ENCODE measurements at regions not wholly inside any gene's neighbourhood (a gene's known extent, or its start where the extent isn't known, plus 50 kb on each side); places are given as distances from the start of the nearest gene placed in this dataset.
A peak's percentile ranks its signal among the peaks of the same experiment; 100 is the strongest.

DNA sequence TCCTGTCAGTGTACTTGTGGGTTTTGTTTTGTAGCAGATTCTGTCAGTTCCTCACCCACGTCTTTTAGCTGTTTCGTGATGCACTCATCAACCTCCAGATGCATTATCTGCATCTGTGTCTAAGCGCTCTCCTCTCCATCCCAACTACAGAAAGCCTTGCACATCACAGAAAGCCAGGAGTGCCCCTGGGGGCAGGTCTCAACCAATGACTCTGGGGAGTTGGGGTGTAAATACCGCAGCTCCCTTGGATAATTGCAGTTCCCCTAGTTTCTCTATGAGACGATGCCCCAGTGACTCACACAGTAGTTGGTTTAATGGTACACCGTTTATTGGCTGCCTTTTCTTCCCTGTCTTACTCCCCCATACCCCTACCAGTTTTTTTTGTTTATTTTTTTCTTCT, 158.1 kb downstream of the SOX4 start:
- POLR2A ChIA-PET (ENCODE audit: unreplicated experiment): no interaction called here
- WGBS, 2 experiments (ENCODE audit: extremely low coverage in 2 of 2, insufficient read length in 1 of 2): no CpG with 5 or more reads among the region's 6 CpGs

More for the DNA sequence above, 158.1 kb downstream of the SOX4 start:
- no peak overlapping the region for H2AK9ac ChIP-seq (replicated peaks; ENCODE audit: low read depth, low read length, poor library complexity)
- in situ Hi-C loops (cut with MboI; ENCODE audit: low sequenced_read_pairs): no loop called here
- peak overlapping the region in 1 of 2 experiments; percentile 24; a peak in 1 of 4 replicates for H4K8ac ChIP-seq (ENCODE audit: low read depth in 2 of 2, low read length in 2 of 2)
- dilution Hi-C loops (cut with HindIII; ENCODE audit: low sequenced_read_pairs, unreplicated experiment): no loop called here
- H3K56ac ChIP-seq (ENCODE audit: extremely low read depth, insufficient read depth, low read length): no peak overlapping the region
- no peak for DNase-seq
- peaks cover 14% of the 10 kb centered on the region for H3K4me1 ChIP-seq (ENCODE audit: control insufficient read depth, insufficient read depth, low read length)
- H4K91ac ChIP-seq (ENCODE audit: insufficient read depth, low read depth, low read length): no peak overlapping the region
- peak overlapping the region; percentile 80 for H3K14ac ChIP-seq (replicated peaks; ENCODE audit: low read depth, low read length)
- H2BK15ac ChIP-seq (ENCODE audit: low read depth, low read length): peak overlapping the region; percentile 88; the same call in 2 of the 3 replicates
- no peak overlapping the region; the same call in 1 of the 2 replicates for H4K5ac ChIP-seq (ENCODE audit: low read depth, low read length)
- H2BK20ac ChIP-seq (ENCODE audit: low read depth, low read length): peak overlapping the region; percentile 69
- no peaks in the 10 kb centered on the region for H3K27me3 ChIP-seq (ENCODE audit: control insufficient read depth, insufficient read depth, low read length)
- H3K4me2 ChIP-seq (ENCODE audit: low read depth, low read length): no peak overlapping the region
- intact Hi-C loops (cut with micrococcal nuclease): no loop called here
- no peak for ATAC-seq (ENCODE audit: low read depth)
- no peaks in the 10 kb centered on the region for H4K20me1 ChIP-seq (ENCODE audit: insufficient read depth, low read length)
- TF ChIP-seq, protein P1, sequence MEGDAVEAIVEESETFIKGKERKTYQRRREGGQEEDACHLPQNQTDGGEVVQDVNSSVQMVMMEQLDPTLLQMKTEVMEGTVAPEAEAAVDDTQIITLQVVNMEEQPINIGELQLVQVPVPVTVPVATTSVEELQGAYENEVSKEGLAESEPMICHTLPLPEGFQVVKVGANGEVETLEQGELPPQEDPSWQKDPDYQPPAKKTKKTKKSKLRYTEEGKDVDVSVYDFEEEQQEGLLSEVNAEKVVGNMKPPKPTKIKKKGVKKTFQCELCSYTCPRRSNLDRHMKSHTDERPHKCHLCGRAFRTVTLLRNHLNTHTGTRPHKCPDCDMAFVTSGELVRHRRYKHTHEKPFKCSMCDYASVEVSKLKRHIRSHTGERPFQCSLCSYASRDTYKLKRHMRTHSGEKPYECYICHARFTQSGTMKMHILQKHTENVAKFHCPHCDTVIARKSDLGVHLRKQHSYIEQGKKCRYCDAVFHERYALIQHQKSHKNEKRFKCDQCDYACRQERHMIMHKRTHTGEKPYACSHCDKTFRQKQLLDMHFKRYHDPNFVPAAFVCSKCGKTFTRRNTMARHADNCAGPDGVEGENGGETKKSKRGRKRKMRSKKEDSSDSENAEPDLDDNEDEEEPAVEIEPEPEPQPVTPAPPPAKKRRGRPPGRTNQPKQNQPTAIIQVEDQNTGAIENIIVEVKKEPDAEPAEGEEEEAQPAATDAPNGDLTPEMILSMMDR (conservative IDR thresholded peaks at IDR 0.05; ENCODE audit: low read depth, low read length): no peak
- no peak for TF ChIP-seq RAD21 (IDR thresholded peaks at IDR 0.05; ENCODE audit: low read length)
- TF ChIP-seq, protein P2, sequence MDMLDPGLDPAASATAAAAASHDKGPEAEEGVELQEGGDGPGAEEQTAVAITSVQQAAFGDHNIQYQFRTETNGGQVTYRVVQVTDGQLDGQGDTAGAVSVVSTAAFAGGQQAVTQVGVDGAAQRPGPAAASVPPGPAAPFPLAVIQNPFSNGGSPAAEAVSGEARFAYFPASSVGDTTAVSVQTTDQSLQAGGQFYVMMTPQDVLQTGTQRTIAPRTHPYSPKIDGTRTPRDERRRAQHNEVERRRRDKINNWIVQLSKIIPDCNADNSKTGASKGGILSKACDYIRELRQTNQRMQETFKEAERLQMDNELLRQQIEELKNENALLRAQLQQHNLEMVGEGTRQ (IDR thresholded peaks at IDR 0.05; ENCODE audit: low read depth, low read length): no peak
- TF ChIP-seq NFE2L2 (IDR thresholded peaks at IDR 0.05; ENCODE audit: low read depth, low read length): no peak
- TF ChIP-seq MAFK (IDR thresholded peaks at IDR 0.05; ENCODE audit: low read depth, low read length): no peak
- no peak for TF ChIP-seq FOS (IDR thresholded peaks at IDR 0.05; ENCODE audit: low read depth, low read length)
- no peak for TF ChIP-seq POLR2A (IDR thresholded peaks at IDR 0.05; ENCODE audit: low read depth, low read length)
- TF ChIP-seq RCOR1 (IDR thresholded peaks at IDR 0.05; ENCODE audit: insufficient replicate concordance, low read length): no peak
- TF ChIP-seq, protein P3, sequence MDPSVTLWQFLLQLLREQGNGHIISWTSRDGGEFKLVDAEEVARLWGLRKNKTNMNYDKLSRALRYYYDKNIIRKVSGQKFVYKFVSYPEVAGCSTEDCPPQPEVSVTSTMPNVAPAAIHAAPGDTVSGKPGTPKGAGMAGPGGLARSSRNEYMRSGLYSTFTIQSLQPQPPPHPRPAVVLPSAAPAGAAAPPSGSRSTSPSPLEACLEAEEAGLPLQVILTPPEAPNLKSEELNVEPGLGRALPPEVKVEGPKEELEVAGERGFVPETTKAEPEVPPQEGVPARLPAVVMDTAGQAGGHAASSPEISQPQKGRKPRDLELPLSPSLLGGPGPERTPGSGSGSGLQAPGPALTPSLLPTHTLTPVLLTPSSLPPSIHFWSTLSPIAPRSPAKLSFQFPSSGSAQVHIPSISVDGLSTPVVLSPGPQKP (IDR thresholded peaks at IDR 0.05; ENCODE audit: borderline replicate concordance, low read depth, low read length): no peak
- no peak for TF ChIP-seq BHLHE40 (IDR thresholded peaks at IDR 0.05; ENCODE audit: low read depth, low read length)
- TF ChIP-seq MAZ (IDR thresholded peaks at IDR 0.05; ENCODE audit: borderline replicate concordance, low read depth, low read length): no peak
- TF ChIP-seq MXI1 (IDR thresholded peaks at IDR 0.05; ENCODE audit: borderline replicate concordance, low read depth, low read length): no peak
- TF ChIP-seq CHD1 (IDR thresholded peaks at IDR 0.05; ENCODE audit: low read depth, low read length): no peak
- TF ChIP-seq SMC3 (IDR thresholded peaks at IDR 0.05; ENCODE audit: low read depth, low read length): no peak
- no peak for TF ChIP-seq CEBPB (IDR thresholded peaks at IDR 0.05; ENCODE audit: low read depth, low read length)
- no peak for TF ChIP-seq RFX5 (IDR thresholded peaks at IDR 0.05; ENCODE audit: low read depth, low read length)
- H3K36me3 ChIP-seq (ENCODE audit: control insufficient read depth, insufficient read depth, low read length): no peaks in the 10 kb centered on the region
- H2BK120ac ChIP-seq (ENCODE audit: low read depth, low read length): peak overlapping the region; percentile 50
- H3K79me1 ChIP-seq (ENCODE audit: low read depth in 1 of 2, low read length in 2 of 2): peaks cover 0 to 27% of the 10 kb centered on the region in 2 experiments; a peak in 2 of 4 replicates
- no peak overlapping the region for H3K27ac ChIP-seq (ENCODE audit: insufficient read depth, low read length)
- no peak overlapping the region for H2BK5ac ChIP-seq (ENCODE audit: low read depth, low read length, poor library complexity, severe bottlenecking)
- H3K4me3 ChIP-seq (ENCODE audit: insufficient read depth, low read depth, low read length): no peak overlapping the region
- H3K4ac ChIP-seq (ENCODE audit: low read depth, low read length): peak overlapping the region; percentile 73
- peaks cover 11% of the 10 kb centered on the region for H3K9me1 ChIP-seq (ENCODE audit: insufficient read depth, low read length)
- H3K18ac ChIP-seq (ENCODE audit: low read depth, low read length): peak overlapping the region; percentile 48
- peak overlapping the region; percentile 65; the same call in 1 of the 2 replicates for H2AK5ac ChIP-seq (ENCODE audit: low read depth, low read length)
- CTCF ChIA-PET: interaction anchor here (0.6 kb wide), 1 partner anchor 47 kb away, joined by 3 read pairs; no protein-coding TSS in a partner anchor
- H3K9ac ChIP-seq (ENCODE audit: low read depth, low read length): no peak overlapping the region
- H3K9me3 ChIP-seq (ENCODE audit: control insufficient read depth, insufficient read depth, low read length): no peaks in the 10 kb centered on the region
- no peak overlapping the region for H3K23ac ChIP-seq (ENCODE audit: low read depth, low read length)
- no TSS peak for BruUV-seq (replicated peaks)
- no peak overlapping the region for H2AFZ ChIP-seq (replicated peaks; ENCODE audit: low read length, poor library complexity)
